22Rv1 (cell line): ENCODE measurements at regions not wholly inside any gene's neighbourhood (a gene's known extent, or its start where the extent isn't known, plus 50 kb on each side); places are given as distances from the start of the nearest gene placed in this dataset.

ENCODE experiments used
- H3K27ac ChIP-seq: fragments of 450-650 bp; 2 replicates; pipeline ENCODE4 v1.5.1; 2017
- CTCF ChIP-seq: fragments of 450-650 bp; IDR thresholded peaks from 2 replicates; pipeline ENCODE4 v1.5.1; 2017; ENCODE audit warnings: mild to moderate bottlenecking
- ZFX ChIP-seq: fragments of 450-650 bp; IDR thresholded peaks from 2 replicates; pipeline ENCODE4 v1.6.1; 2017; ENCODE audit warnings: antibody characterized with exemption, borderline replicate concordance

- H3K27ac ChIP-seq, result no peak overlapping the region
- TF ChIP-seq ZFX (no peak), CTCF (no peak)
These were observed 1562.9 kb upstream of the TENM3 start for GRCh38 chr4:180680305-180680704.

GRCh38 chr4:180682776-180683175 is 1560.4 kb upstream of the TENM3 start:
- H3K27ac ChIP-seq, result no peak overlapping the region
- TF ChIP-seq ZFX, result no peak
- TF ChIP-seq CTCF, result no peak

GRCh38 chr4:180683186-180683585 is 1560.0 kb upstream of the TENM3 start:
- TF ChIP-seq ZFX, result no peak
- no peak overlapping the region for H3K27ac ChIP-seq

GRCh38 chr4:180688480-180688879 is 1554.7 kb upstream of the TENM3 start:
- TF ChIP-seq CTCF (no peak), ZFX (no peak)

GRCh38 chr4:180694875-180695274 is 1548.3 kb upstream of the TENM3 start:
- no peak for TF ChIP-seq CTCF
- TF ChIP-seq ZFX, result no peak
- no peak overlapping the region for H3K27ac ChIP-seq

More at GRCh38 chr4:180688480-180688879, 1554.7 kb upstream of the TENM3 start:
- no peak overlapping the region for H3K27ac ChIP-seq

- H3K27ac ChIP-seq, result no peak overlapping the region
- TF ChIP-seq CTCF (no peak), ZFX (no peak)
These were observed 1547.4 kb upstream of the TENM3 start for GRCh38 chr4:180695851-180696250.

- TF ChIP-seq ZFX (no peak), CTCF (no peak)
- no peak overlapping the region for H3K27ac ChIP-seq
These were observed 1546.6 kb upstream of the TENM3 start for GRCh38 chr4:180696460-180697092.
